ENCODE measurements at regions not wholly inside any gene's neighbourhood (a gene's known extent, or its start where the extent isn't known, plus 50 kb on each side); places are given as distances from the start of the nearest gene placed in this dataset.

DNA sequence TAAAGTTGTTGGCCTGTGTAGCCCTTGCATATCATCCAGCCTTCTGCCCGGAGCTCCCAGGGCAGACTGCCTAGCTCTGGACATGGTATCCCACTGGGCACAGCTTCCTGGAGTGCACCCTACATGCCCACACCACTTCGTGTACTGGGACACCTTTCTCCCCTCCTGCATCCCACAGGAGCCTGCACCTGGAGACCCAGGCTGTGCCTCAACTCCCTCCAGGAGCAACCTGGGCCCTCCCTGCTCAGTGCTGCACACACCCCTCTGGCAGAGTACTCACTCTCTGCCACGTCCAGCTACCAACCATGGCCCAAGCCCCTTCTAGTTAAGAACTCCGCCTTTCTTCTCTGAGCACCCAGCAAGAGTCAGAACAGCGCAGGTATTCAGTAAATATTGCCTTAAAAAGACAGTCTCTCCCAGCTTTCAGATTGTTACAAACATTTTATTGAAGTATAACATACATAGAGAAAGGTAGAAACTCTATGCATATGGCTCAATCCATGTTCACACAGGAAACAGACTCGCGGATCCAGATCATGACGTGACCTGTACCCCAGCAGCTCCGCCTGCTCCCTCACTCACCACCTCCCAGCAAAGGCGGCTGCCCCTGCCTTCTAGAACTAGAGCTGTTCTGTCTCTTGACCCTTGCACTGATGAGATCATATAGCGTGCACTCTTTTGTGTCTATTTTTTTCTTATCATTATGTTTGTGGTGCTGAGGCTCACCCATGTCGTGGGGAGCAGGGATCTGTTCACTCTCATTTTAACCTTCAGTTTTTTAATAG is 98.4 kb upstream of the MYCN start:
- CTCF ChIA-PET: no interaction called here
- ATAC-seq (no peak), FAIRE-seq (no peak), DNase-seq (ENCODE audit: low read depth in 1 of 2, low spot score in 1 of 2) (no peak)
- 55% methylated on average over 11 of the region's 12 CpGs for WGBS (ENCODE audit: missing lambda C conversion rate)
- Histone ChIP-seq H3K4me3 (no peak overlapping the region), H3K9me3 (no peaks in the 10 kb centered on the region), H3K4me2 (no peak overlapping the region), H3K4me1 (no peaks in the 10 kb centered on the region), H3K27ac (no peak overlapping the region)
- POLR2A ChIA-PET: no interaction called here
- TF ChIP-seq, protein P1, sequence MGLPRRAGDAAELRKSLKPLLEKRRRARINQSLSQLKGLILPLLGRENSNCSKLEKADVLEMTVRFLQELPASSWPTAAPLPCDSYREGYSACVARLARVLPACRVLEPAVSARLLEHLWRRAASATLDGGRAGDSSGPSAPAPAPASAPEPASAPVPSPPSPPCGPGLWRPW (IDR thresholded peaks at IDR 0.05): no peak
- TF ChIP-seq MAZ (IDR thresholded peaks at IDR 0.05; ENCODE audit: borderline replicate concordance, low read depth, low read length) (no peak), ZNF302 (CRISPR knock-in tag; IDR thresholded peaks at IDR 0.05) (no peak), ZC3H11A (IDR thresholded peaks at IDR 0.05) (no peak), RAD21 (conservative IDR thresholded peaks at IDR 0.05 in 1 of 2, IDR thresholded peaks at IDR 0.05 in 1 of 2) (no peak), BHLHE40 (IDR thresholded peaks at IDR 0.05; ENCODE audit: low read depth, low read length) (no peak), EHMT2 (IDR thresholded peaks at IDR 0.05; ENCODE audit: low read depth) (no peak), ZFP36 (IDR thresholded peaks at IDR 0.05; ENCODE audit: borderline replicate concordance, partially characterized antibody) (no peak), EP300 (IDR thresholded peaks at IDR 0.05) (no peak), HOXB5 (CRISPR knock-in tag; IDR thresholded peaks at IDR 0.05) (no peak), FOSL2 (IDR thresholded peaks at IDR 0.05) (no peak), FOSL2 (CRISPR knock-in tag; IDR thresholded peaks at IDR 0.05) (no peak), PHF8 (IDR thresholded peaks at IDR 0.05; ENCODE audit: borderline replicate concordance, low read depth) (no peak)
- TF ChIP-seq, protein P2, sequence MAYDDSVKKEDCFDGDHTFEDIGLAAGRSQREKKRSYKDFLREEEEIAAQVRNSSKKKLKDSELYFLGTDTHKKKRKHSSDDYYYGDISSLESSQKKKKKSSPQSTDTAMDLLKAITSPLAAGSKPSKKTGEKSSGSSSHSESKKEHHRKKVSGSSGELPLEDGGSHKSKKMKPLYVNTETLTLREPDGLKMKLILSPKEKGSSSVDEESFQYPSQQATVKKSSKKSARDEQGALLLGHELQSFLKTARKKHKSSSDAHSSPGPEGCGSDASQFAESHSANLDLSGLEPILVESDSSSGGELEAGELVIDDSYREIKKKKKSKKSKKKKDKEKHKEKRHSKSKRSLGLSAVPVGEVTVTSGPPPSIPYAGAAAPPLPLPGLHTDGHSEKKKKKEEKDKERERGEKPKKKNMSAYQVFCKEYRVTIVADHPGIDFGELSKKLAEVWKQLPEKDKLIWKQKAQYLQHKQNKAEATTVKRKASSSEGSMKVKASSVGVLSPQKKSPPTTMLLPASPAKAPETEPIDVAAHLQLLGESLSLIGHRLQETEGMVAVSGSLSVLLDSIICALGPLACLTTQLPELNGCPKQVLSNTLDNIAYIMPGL (CRISPR knock-in tag; IDR thresholded peaks at IDR 0.05; ENCODE audit: borderline replicate concordance): no peak
- TF ChIP-seq, protein P3, sequence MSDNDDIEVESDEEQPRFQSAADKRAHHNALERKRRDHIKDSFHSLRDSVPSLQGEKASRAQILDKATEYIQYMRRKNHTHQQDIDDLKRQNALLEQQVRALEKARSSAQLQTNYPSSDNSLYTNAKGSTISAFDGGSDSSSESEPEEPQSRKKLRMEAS (IDR thresholded peaks at IDR 0.05): no peak
- TF ChIP-seq, protein P4, sequence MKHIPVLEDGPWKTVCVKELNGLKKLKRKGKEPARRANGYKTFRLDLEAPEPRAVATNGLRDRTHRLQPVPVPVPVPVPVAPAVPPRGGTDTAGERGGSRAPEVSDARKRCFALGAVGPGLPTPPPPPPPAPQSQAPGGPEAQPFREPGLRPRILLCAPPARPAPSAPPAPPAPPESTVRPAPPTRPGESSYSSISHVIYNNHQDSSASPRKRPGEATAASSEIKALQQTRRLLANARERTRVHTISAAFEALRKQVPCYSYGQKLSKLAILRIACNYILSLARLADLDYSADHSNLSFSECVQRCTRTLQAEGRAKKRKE (CRISPR knock-in tag; IDR thresholded peaks at IDR 0.05; ENCODE audit: low read depth): no peak
- TF ChIP-seq, protein P5, sequence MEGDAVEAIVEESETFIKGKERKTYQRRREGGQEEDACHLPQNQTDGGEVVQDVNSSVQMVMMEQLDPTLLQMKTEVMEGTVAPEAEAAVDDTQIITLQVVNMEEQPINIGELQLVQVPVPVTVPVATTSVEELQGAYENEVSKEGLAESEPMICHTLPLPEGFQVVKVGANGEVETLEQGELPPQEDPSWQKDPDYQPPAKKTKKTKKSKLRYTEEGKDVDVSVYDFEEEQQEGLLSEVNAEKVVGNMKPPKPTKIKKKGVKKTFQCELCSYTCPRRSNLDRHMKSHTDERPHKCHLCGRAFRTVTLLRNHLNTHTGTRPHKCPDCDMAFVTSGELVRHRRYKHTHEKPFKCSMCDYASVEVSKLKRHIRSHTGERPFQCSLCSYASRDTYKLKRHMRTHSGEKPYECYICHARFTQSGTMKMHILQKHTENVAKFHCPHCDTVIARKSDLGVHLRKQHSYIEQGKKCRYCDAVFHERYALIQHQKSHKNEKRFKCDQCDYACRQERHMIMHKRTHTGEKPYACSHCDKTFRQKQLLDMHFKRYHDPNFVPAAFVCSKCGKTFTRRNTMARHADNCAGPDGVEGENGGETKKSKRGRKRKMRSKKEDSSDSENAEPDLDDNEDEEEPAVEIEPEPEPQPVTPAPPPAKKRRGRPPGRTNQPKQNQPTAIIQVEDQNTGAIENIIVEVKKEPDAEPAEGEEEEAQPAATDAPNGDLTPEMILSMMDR (IDR thresholded peaks at IDR 0.05): no peak

DNA sequence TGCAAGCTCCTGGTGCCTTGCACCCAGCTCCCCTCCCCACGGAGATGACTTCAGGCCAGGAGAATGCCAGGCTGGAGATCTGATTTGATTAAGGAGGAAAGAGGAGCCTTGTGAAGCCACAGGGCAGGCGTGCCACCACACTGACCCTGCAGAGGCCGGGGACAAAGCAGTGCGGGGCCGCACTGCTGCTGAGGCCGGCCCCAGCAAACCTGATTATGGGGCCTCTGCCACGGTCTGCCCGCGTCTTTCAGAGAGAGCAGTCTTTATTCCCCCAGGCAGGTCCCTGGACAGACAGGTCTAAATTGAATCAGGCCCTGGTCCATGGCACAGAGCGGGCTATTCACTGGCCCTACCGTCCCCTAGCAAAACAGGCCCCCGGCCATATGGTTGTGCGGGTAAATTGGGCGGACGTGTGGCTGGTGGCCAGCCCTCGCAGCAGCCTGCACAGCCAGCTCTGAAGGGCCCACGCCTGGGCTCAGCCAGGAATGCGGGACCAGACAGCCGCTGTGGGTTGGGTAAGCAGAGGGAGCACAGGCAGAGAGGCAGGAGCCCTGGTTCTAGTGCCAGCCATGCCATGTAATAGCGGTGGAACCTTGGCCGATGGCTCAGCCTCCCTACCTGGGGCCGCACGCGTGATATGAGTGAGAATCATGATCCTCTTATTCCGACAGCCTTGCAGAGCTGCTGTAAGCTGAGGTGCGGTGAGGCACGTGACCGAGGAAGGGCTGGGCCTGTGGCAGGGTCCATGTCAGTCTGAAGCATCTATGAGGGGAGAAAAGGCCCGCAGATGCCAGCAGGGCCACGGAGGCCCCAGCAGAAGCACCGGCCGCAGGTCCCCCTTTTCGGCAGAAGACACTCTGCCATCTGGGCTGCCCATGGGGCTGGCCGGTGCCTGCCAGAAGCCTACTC is 97.3 kb upstream of the MYCN start:
- CTCF ChIA-PET: no interaction called here
- H3K9me3 ChIP-seq: no peaks in the 10 kb centered on the region; the same call in 2 of the 3 replicates
- ATAC-seq (no peak), DNase-seq (ENCODE audit: low read depth in 1 of 2, low spot score in 1 of 2) (no peak), FAIRE-seq (no peak)
- no peak overlapping the region for H3K4me2 ChIP-seq
- TF ChIP-seq, protein P4 (CRISPR knock-in tag; IDR thresholded peaks at IDR 0.05; ENCODE audit: low read depth): no peak
- TF ChIP-seq, protein P6, sequence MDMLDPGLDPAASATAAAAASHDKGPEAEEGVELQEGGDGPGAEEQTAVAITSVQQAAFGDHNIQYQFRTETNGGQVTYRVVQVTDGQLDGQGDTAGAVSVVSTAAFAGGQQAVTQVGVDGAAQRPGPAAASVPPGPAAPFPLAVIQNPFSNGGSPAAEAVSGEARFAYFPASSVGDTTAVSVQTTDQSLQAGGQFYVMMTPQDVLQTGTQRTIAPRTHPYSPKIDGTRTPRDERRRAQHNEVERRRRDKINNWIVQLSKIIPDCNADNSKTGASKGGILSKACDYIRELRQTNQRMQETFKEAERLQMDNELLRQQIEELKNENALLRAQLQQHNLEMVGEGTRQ (IDR thresholded peaks at IDR 0.05): no peak
- TF ChIP-seq, protein P7, sequence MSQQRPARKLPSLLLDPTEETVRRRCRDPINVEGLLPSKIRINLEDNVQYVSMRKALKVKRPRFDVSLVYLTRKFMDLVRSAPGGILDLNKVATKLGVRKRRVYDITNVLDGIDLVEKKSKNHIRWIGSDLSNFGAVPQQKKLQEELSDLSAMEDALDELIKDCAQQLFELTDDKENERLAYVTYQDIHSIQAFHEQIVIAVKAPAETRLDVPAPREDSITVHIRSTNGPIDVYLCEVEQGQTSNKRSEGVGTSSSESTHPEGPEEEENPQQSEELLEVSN (IDR thresholded peaks at IDR 0.05; ENCODE audit: borderline replicate concordance, low read depth): no peak
- no peak for TF ChIP-seq TFCP2L1 (CRISPR knock-in tag; IDR thresholded peaks at IDR 0.05)
- TF ChIP-seq CEBPB (IDR thresholded peaks at IDR 0.05): no peak
- no peak for TF ChIP-seq EHF (CRISPR knock-in tag; IDR thresholded peaks at IDR 0.05)
- TF ChIP-seq HOXB5 (CRISPR knock-in tag; IDR thresholded peaks at IDR 0.05): no peak
- TF ChIP-seq POLR2A (IDR thresholded peaks at IDR 0.05; ENCODE audit: low read length): no peak
- H3K4me3 ChIP-seq: no peak overlapping the region
- WGBS (ENCODE audit: missing lambda C conversion rate): 73% methylated on average over 33 of the region's 34 CpGs
- no peaks in the 10 kb centered on the region for H3K4me1 ChIP-seq
- POLR2A ChIA-PET: no interaction called here
- no peak overlapping the region for H3K27ac ChIP-seq

Data from A549 (cell line).